NCI-H1092 treated with DMSO at 0.1 percent for 48 hours (cell line): ENCODE measurements at regions not wholly inside any gene's neighbourhood (a gene's known extent, or its start where the extent isn't known, plus 50 kb on each side); places are given as distances from the start of the nearest gene placed in this dataset.
"Not testable (repeated sequence)": the region's sequence is repeated elsewhere in the genome, so short reads cannot be mapped to it uniquely, and the experiment has no call there.

Experiments
- DNase-seq: peaks from one replicate; lab custom pipeline; 2025; lab: John Stamatoyannopoulos, UW

DNA sequence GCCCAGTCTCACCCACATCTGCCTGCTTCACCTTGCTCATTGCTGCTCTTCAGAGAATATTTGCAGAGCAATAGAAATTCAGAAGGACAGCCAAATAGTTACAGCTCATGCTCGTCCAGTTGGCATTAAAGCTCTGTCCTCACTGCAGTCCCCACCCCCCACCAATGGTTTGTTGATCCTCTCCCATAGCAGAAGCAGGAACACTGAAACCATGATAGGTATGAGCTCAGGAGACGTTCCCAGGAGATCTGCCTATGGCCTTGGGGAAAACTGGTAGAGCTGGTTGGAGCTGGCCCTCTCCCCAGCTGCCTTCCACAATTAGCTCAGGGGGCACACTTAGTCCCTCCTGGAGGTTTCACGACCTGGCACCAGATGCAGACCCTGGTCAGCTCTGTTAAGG lies 68.6 kb upstream of the KMT2C start:
- DNase-seq: peak; percentile 43

- DNase-seq: no peak
Measured at GRCh38 chr7:152502813-152503790, 67.3 kb upstream of the KMT2C start.

DNA sequence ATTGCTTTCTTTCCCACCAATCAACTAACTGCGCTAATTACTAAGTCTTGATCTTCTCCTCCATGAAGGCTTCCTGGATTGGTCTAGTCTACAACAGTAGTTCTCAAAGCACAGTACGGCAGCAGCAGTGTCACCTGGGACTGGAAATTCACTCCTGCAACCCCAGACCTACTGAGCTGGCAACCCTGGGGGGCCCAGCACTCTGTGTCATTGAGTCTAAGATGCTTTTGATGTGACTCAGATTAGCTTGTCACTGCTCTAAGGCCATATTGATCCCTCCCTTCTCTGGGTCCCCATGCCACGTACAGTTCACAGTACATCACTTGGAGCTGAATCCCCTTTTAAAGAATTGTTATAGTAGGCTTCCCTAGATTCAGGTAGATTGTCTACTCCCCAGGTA lies 65.7 kb upstream of the KMT2C start:
- no peak for DNase-seq

DNA sequence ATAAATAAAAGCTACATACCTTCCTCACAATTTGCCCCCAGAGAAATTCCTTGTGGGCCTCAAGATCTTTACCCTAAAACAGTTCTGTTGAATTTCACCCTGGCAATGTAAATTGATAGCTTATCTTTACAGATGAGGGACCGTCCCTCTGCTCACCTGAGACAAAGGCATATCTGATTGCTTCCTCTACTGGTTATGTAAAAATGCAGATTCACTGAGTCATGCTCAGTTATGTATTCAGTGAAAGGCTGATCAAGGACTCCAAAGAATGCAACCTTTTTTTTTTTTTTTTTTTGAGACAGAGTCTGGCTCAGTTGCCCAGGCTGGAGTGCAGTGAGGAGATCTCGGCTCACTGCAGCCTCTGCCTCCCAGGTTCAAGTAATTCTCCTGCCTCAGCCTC lies 64.2 kb upstream of the KMT2C start:
- not testable (repeated sequence) for DNase-seq

DNA sequence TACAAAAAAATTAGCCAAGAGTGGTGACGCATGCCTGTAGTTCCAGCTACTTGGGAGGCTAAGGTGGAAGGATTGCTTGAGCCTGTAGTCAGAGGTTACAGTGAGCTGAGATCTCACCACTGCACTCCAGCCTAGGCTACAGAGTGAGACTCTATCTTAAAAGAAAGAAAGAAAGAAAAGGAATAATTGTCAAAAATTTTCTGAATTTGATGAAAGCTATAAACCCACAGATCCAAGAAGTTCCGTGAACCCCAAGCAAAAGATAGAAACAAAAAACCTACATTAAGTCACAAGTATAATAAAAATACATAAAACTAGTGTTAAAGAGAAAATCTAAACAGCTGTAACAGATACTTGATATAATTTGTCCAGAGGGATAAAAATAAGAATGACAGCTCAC lies 60.1 kb upstream of the KMT2C start:
- no peak for DNase-seq

GRCh38 chr7:152492952-152493351 lies 57.1 kb upstream of the KMT2C start:
- DNase-seq: no peak

GRCh38 chr7:152489044-152489443 lies 53.2 kb upstream of the KMT2C start:
- DNase-seq: no peak

- no peak for DNase-seq
Measured at GRCh38 chr7:152486968-152487367, 51.2 kb upstream of the KMT2C start.

DNA sequence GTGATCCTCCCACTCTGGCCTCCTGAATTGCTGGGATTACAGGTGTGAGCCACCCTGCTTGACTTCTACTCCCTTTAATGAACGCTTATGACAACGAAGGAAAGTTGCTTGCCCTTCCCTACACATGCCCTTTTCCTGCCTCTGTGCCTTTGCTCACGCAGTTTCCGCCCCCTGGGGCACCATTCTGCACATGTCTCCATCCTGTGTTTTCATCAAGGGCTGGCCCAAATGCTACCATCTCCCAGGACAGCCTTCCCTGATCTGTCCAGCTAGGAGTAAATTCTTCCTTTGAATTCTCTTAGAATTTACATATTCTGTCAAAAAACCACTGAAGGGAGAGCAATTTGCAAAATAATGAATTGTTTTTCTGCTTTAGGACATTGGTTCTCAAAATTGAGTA lies 50.0 kb upstream of the KMT2C start:
- no peak for DNase-seq
